GM18909 (cell line): ENCODE measurements at regions not wholly inside any gene's neighbourhood (a gene's known extent, or its start where the extent isn't known, plus 50 kb on each side); places are given as distances from the start of the nearest gene placed in this dataset.
"Not testable (repeated sequence)": the region's sequence is repeated elsewhere in the genome, so short reads cannot be mapped to it uniquely, and the experiment has no call there.

Experiments used
- ATAC-seq: cut with Tn5 transposase; IDR thresholded peaks from one replicate; pipeline ENCODE4 v1.9.1; 2021; ENCODE audit warnings: mild to moderate bottlenecking; ENCODE audit not compliant: unreplicated experiment, poor library complexity

- no peak for ATAC-seq
These were observed 286.6 kb downstream of the COL11A1 start for GRCh38 chr1:102821707-102822106.

- ATAC-seq, result no peak
These were observed 307.9 kb downstream of the COL11A1 start for GRCh38 chr1:102800406-102800805.

GRCh38 chr1:102799496-102799895, 308.8 kb downstream of the COL11A1 start:
- ATAC-seq, result no peak

GRCh38 chr1:102798718-102799117, 309.6 kb downstream of the COL11A1 start:
- no peak for ATAC-seq

GRCh38 chr1:102796429-102796828, 311.9 kb downstream of the COL11A1 start:
- ATAC-seq, result no peak

GRCh38 chr1:102790997-102791396, 317.3 kb downstream of the COL11A1 start:
- no peak for ATAC-seq

GRCh38 chr1:102789951-102790350, 318.4 kb downstream of the COL11A1 start:
- ATAC-seq, result not testable (repeated sequence)

GRCh38 chr1:102783487-102783886, 324.8 kb downstream of the COL11A1 start:
- ATAC-seq, result no peak

GRCh38 chr1:102782144-102782543, 326.2 kb downstream of the COL11A1 start:
- ATAC-seq, result no peak

GRCh38 chr1:102776071-102776470, 332.3 kb downstream of the COL11A1 start:
- ATAC-seq, result no peak

- ATAC-seq, result no peak
These were observed 335.5 kb downstream of the COL11A1 start for GRCh38 chr1:102772831-102773230.

- no peak for ATAC-seq
These were observed 349.9 kb downstream of the COL11A1 start for GRCh38 chr1:102758418-102758817.

GRCh38 chr1:102757363-102757762, 351.0 kb downstream of the COL11A1 start:
- no peak for ATAC-seq

- no peak for ATAC-seq
These were observed 357.2 kb downstream of the COL11A1 start for GRCh38 chr1:102751111-102751510.

- no peak for ATAC-seq
These were observed 365.9 kb downstream of the COL11A1 start for GRCh38 chr1:102742426-102742825.

- ATAC-seq, result no peak
These were observed 374.7 kb downstream of the COL11A1 start for GRCh38 chr1:102733491-102734236.

GRCh38 chr1:102732927-102733326, 375.4 kb downstream of the COL11A1 start:
- ATAC-seq, result no peak

GRCh38 chr1:102726417-102726816, 381.9 kb downstream of the COL11A1 start:
- no peak for ATAC-seq

- no peak for ATAC-seq
These were observed 383.6 kb downstream of the COL11A1 start for GRCh38 chr1:102724741-102725140.

- ATAC-seq, result no peak
These were observed 393.2 kb downstream of the COL11A1 start for GRCh38 chr1:102715150-102715549.

GRCh38 chr1:102699524-102699923, 408.8 kb downstream of the COL11A1 start:
- no peak for ATAC-seq

- no peak for ATAC-seq
These were observed 415.0 kb downstream of the COL11A1 start for GRCh38 chr1:102693345-102693744.
